ENCODE measurements at regions not wholly inside any gene's neighbourhood (a gene's known extent, or its start where the extent isn't known, plus 50 kb on each side); places are given as distances from the start of the nearest gene placed in this dataset.

DNA sequence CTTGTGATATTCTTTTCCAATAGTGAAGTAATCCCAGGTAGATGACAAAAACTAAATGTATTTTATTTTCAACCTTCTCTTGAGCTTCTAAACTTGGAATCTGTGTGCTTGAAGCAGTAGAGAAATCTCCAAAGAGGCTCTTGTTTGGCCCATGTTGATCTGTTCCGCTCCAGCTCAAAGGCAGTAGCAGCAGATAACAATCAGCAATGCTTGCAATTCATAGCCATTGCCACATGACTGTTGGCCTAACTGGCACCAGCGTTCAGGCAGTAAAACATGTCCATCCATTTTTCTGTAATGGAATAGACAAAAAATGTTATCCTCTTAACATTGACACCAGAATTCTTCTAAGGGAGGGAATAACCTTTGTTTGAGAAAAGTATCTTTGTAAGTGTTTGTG lies 270.7 kb upstream of the MSX2 start:
- Histone ChIP-seq H3K27me3 (peaks cover 30% of the 10 kb centered on the region), H3K9me3 (peaks cover 0 to 9% (median 0%) of the 10 kb centered on the region in 3 donors), H3K4me1 (no peaks in the 10 kb centered on the region), H3K36me3 (no peaks in the 10 kb centered on the region), H3K4me3 (no peak overlapping the region), H3K27ac (no peak overlapping the region)
- WGBS, 2 donors (ENCODE audit: low coverage in 1 of 2) = 83% methylated on average over 2 of the region's 2 CpGs
- TF ChIP-seq POLR2A (IDR thresholded peaks at IDR 0.05) (no peak), EP300 (IDR thresholded peaks at IDR 0.05) (no peak), POLR2AphosphoS5 (IDR thresholded peaks at IDR 0.05) (no peak)
- TF ChIP-seq, protein P1, sequence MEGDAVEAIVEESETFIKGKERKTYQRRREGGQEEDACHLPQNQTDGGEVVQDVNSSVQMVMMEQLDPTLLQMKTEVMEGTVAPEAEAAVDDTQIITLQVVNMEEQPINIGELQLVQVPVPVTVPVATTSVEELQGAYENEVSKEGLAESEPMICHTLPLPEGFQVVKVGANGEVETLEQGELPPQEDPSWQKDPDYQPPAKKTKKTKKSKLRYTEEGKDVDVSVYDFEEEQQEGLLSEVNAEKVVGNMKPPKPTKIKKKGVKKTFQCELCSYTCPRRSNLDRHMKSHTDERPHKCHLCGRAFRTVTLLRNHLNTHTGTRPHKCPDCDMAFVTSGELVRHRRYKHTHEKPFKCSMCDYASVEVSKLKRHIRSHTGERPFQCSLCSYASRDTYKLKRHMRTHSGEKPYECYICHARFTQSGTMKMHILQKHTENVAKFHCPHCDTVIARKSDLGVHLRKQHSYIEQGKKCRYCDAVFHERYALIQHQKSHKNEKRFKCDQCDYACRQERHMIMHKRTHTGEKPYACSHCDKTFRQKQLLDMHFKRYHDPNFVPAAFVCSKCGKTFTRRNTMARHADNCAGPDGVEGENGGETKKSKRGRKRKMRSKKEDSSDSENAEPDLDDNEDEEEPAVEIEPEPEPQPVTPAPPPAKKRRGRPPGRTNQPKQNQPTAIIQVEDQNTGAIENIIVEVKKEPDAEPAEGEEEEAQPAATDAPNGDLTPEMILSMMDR (IDR thresholded peaks at IDR 0.05) = no peak
- no peak for ATAC-seq

DNA sequence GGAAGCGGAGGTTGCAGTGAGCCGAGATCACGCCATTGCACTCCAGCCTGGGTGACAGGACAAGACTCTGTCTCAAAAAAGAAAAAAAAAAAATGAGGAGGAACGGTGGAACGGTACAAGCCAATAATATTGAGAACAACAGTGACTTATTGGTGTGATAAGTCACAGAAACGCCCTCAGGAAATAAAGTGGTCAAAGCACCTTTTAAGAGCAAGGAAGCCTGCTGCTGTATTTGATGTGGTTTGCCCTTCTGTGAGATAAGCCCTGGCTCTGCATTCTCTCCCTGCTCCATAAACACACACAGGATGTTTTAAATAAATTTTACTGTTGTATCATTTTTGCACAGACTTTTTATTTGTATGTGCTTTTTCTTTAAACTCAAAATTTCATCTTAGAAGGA lies 269.9 kb upstream of the MSX2 start:
- WGBS, 2 donors (ENCODE audit: low coverage in 1 of 2) = 46 to 67% methylated on average over 1 to 6 of the region's 6 CpGs
- no peaks in the 10 kb centered on the region for H3K36me3 ChIP-seq
- H3K27me3 ChIP-seq = peaks cover 30% of the 10 kb centered on the region
- H3K4me1 ChIP-seq = no peaks in the 10 kb centered on the region
- no peak overlapping the region for H3K27ac ChIP-seq
- H3K4me3 ChIP-seq = no peak overlapping the region
- TF ChIP-seq POLR2AphosphoS5 (IDR thresholded peaks at IDR 0.05) (no peak), POLR2A (IDR thresholded peaks at IDR 0.05) (no peak), EP300 (IDR thresholded peaks at IDR 0.05) (no peak)
- TF ChIP-seq, protein P1 (IDR thresholded peaks at IDR 0.05) = no peak
- H3K9me3 ChIP-seq = peaks cover 0 to 4% (median 0%) of the 10 kb centered on the region in 3 donors
- no peak for ATAC-seq

- peaks cover 0 to under 1% (median 0%) of the 10 kb centered on the region in 3 donors for H3K9me3 ChIP-seq
- peaks cover 29% of the 10 kb centered on the region for H3K27me3 ChIP-seq
- H3K4me1 ChIP-seq = no peaks in the 10 kb centered on the region
- H3K4me3 ChIP-seq = no peak overlapping the region
- no peaks in the 10 kb centered on the region for H3K36me3 ChIP-seq
- H3K27ac ChIP-seq = no peak overlapping the region
- TF ChIP-seq EP300 (IDR thresholded peaks at IDR 0.05) (no peak), POLR2AphosphoS5 (IDR thresholded peaks at IDR 0.05) (no peak), POLR2A (IDR thresholded peaks at IDR 0.05) (no peak)
- WGBS, 2 donors (ENCODE audit: low coverage in 1 of 2) = 54 to 83% methylated on average over 1 to 3 of the region's 3 CpGs
- no peak for ATAC-seq
These were observed 269.5 kb upstream of the MSX2 start for GRCh38 chr5:174454890-174455289.

DNA sequence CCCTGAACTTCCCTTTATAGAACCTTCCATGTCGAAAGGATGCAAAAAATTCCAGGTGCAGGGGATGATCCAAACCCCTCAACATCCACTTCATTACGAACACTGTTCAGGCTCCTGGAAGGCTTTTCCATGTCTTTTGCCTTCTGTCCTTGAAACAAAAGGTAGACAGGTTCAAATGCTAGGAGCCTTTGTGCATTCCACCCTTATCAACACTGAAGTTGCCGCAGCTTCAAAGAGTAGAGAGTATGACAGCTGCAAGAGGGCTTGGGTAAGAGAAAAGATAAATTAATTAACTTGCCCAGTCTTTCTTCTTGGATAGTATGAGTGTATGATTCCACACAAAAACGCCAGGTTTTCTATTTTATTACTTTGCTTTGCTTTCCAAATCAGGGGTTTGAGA lies 269.1 kb upstream of the MSX2 start:
- ATAC-seq = no peak
- Histone ChIP-seq H3K27me3 (peaks cover 28% of the 10 kb centered on the region), H3K4me3 (no peak overlapping the region), H3K4me1 (no peaks in the 10 kb centered on the region), H3K9me3 (no peaks in the 10 kb centered on the region), H3K36me3 (no peaks in the 10 kb centered on the region), H3K27ac (no peak overlapping the region)
- 41 to 54% methylated on average over 2 to 4 of the region's 4 CpGs for WGBS, 2 donors (ENCODE audit: low coverage in 1 of 2)
- TF ChIP-seq, protein P1 (IDR thresholded peaks at IDR 0.05) = no peak
- no peak for TF ChIP-seq POLR2A (IDR thresholded peaks at IDR 0.05)
- TF ChIP-seq POLR2AphosphoS5 (IDR thresholded peaks at IDR 0.05) = no peak
- TF ChIP-seq EP300 (IDR thresholded peaks at IDR 0.05) = no peak

DNA sequence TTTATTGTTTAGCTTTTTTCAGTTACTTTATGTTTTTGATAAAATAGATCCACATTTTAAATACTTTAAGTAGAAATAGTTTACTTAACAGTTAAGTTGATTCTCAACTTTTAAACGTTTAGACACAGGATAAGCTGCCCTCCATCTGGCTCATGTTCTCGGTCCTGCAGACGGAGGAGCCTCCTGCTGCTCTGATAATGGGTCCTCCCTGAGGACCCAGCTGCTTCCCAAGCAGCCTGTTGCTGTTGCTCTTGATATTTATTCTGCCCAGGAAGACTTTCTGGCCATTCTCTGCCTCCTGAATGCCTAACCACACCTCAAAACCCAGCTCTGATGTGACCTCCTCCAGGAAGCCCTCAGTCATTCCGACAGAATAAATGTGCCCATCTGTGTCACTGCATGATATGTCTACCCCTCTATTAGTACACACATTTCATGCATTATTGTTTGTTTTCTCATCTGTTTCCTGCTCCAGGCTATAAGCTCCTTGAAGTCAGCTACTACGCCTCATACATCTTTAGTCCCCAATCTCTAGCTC lies 267.2 kb upstream of the MSX2 start:
- H3K36me3 ChIP-seq = no peaks in the 10 kb centered on the region
- ATAC-seq = no peak

More for the DNA sequence above, 267.2 kb upstream of the MSX2 start:
- TF ChIP-seq, protein P1 (IDR thresholded peaks at IDR 0.05) = no peak
- TF ChIP-seq POLR2A (IDR thresholded peaks at IDR 0.05) (no peak), EP300 (IDR thresholded peaks at IDR 0.05) (no peak), POLR2AphosphoS5 (IDR thresholded peaks at IDR 0.05) (no peak)
- Histone ChIP-seq H3K27ac (no peak overlapping the region), H3K4me1 (no peaks in the 10 kb centered on the region), H3K27me3 (peaks cover 28% of the 10 kb centered on the region), H3K9me3 (no peaks in the 10 kb centered on the region), H3K4me3 (no peak overlapping the region)
- 36 to 39% methylated on average over 5 of the region's 5 CpGs for WGBS, 2 donors (ENCODE audit: low coverage in 1 of 2)

All from gastroesophageal sphincter (tissue), 4 donors.